H1 (cell line): ENCODE measurements at regions not wholly inside any gene's neighbourhood (a gene's known extent, or its start where the extent isn't known, plus 50 kb on each side); places are given as distances from the start of the nearest gene placed in this dataset.

Experiments
- CTCF ChIA-PET: fragments of 300-600 bp; sonication (Branson Sonifier 250); formaldehyde crosslinking; loops from one replicate; lab custom pipeline; 2021; ENCODE audit not compliant: partially characterized antibody; lab: Charles Lee
- POLR2A ChIA-PET: fragments of 300-600 bp; sonication (Branson Sonifier 250); formaldehyde crosslinking; loops from one replicate; lab custom pipeline; 2021; ENCODE audit warnings: inconsistent platforms; ENCODE audit not compliant: partially characterized antibody; lab: Charles Lee
- DNase-seq, 2 experiments: peaks; one replicate each; pipeline versions ENCODE4 v3.0.0 to v3.0.0-alpha.2; 2010 to 2022; ENCODE audit warnings: low spot score in 2 of 2, low read depth in 1 of 2, mixed read lengths in 1 of 2
- FAIRE-seq: peaks from 2 replicates; lab custom pipeline; 2011; peaks lifted over from hg19 to GRCh38; lab: Jason Lieb, UNC
- H2AFZ ChIP-seq: 2 replicates; pipeline ENCODE4 v1.8.1; 2012; ENCODE audit warnings: low read length, inconsistent platforms
- H2AK5ac ChIP-seq: 2 replicates; pipeline ENCODE4 v1.6.1; 2013; ENCODE audit warnings: low read depth, low read length
- H2BK120ac ChIP-seq: replicated peaks from 2 replicates; pipeline ENCODE3; 2013; ENCODE audit warnings: low read depth, low read length, inconsistent platforms
- H2BK12ac ChIP-seq: 2 replicates; pipeline ENCODE4 v1.6.1; 2013; ENCODE audit warnings: low read depth, low read length
- H2BK15ac ChIP-seq: 2 replicates; pipeline ENCODE4 v1.6.1; 2013; ENCODE audit warnings: low read length
- H2BK20ac ChIP-seq: 2 replicates; pipeline ENCODE4 v1.6.1; 2013; ENCODE audit warnings: low read length
- H2BK5ac ChIP-seq: 2 replicates; pipeline ENCODE4 v1.6.1; 2013; ENCODE audit warnings: low read depth, low read length
- H3K14ac ChIP-seq: 2 replicates; pipeline ENCODE4 v1.6.1; 2013; ENCODE audit warnings: inconsistent platforms; ENCODE audit not compliant: insufficient read length
- H3K18ac ChIP-seq: 2 replicates; pipeline ENCODE4 v1.6.1; 2013; ENCODE audit warnings: low read length; ENCODE audit errors: extremely low read depth
- H3K23ac ChIP-seq: 2 replicates; pipeline ENCODE4 v1.6.1; 2013; ENCODE audit warnings: inconsistent platforms; ENCODE audit not compliant: insufficient read length
- H3K23me2 ChIP-seq: 2 replicates; pipeline ENCODE4 v1.6.1; 2013; ENCODE audit warnings: low read depth, low read length
- H3K27ac ChIP-seq: 2 replicates; pipeline ENCODE4 v1.6.1; 2011; ENCODE audit warnings: low read depth, low read length, inconsistent platforms
- H3K27me3 ChIP-seq, 4 experiments: replicated peaks in 1 of 4; 1 replicate in 1 of 4; 2 replicates in 3 of 4; pipeline versions ENCODE4 v1.6.1 to v1.8.1; 2011 to 2013; ENCODE audit warnings: low read length in 3 of 4, mild to moderate bottlenecking in 3 of 4, inconsistent platforms in 2 of 4, mixed read lengths in 2 of 4, moderate library complexity in 1 of 4; ENCODE audit not compliant: control insufficient read depth in 3 of 4, insufficient read depth in 3 of 4; ENCODE audit errors: extremely low read depth in 1 of 4
- H3K36me3 ChIP-seq, 4 experiments: 2 replicates each; pipeline versions ENCODE4 v1.6.1 to v1.8.1; 2011 to 2013; ENCODE audit warnings: mild to moderate bottlenecking in 4 of 4, low read length in 3 of 4, moderate library complexity in 2 of 4, control low read depth in 1 of 4, inconsistent platforms in 1 of 4; ENCODE audit not compliant: insufficient read depth in 4 of 4, control insufficient read depth in 2 of 4
- H3K4ac ChIP-seq: replicated peaks from 2 replicates; pipeline ENCODE3; 2013; ENCODE audit warnings: low read length, low read depth, mixed read lengths, inconsistent platforms; ENCODE audit not compliant: insufficient read length
- H3K4me1 ChIP-seq, 4 experiments: replicated peaks in 1 of 4; 1 replicate in 1 of 4; 2 replicates in 3 of 4; pipeline versions ENCODE4 v1.6.1 to v1.8.1; 2011 to 2013; ENCODE audit warnings: low read length in 3 of 4, inconsistent platforms in 2 of 4, mixed read lengths in 1 of 4; ENCODE audit not compliant: insufficient read depth in 4 of 4, control insufficient read depth in 3 of 4
- H3K4me2 ChIP-seq, 2 experiments: 2 replicates each; pipeline versions ENCODE4 v1.6.1 to v1.8.1; 2011 to 2013; ENCODE audit warnings: low read depth in 2 of 2, low read length in 2 of 2, control low read depth in 1 of 2, inconsistent platforms in 1 of 2, mild to moderate bottlenecking in 1 of 2; ENCODE audit not compliant: insufficient read depth in 1 of 2
- H3K4me3 ChIP-seq, 4 experiments: fragments of 200-600, 300-600 bp in 1 of 4; sonication (generic), shearing (Covaris generic), sonication (Bioruptor Twin) in 1 of 4; 2 replicates each; pipeline versions ENCODE4 v1.5.1 to v1.8.1; 2011 to 2016; ENCODE audit warnings: low read length in 4 of 4, low read depth in 3 of 4, control low read depth in 2 of 4, inconsistent platforms in 2 of 4, mild to moderate bottlenecking in 2 of 4, mixed read lengths in 1 of 4, moderate library complexity in 1 of 4; ENCODE audit not compliant: insufficient read depth in 2 of 4; ENCODE audit errors: extremely low read depth in 1 of 4
- H3K56ac ChIP-seq: replicated peaks from 2 replicates; pipeline ENCODE3; 2013; ENCODE audit warnings: low read depth, mild to moderate bottlenecking, mixed read lengths, low read length, inconsistent platforms; ENCODE audit not compliant: insufficient read length
- H3K79me1 ChIP-seq: 2 replicates; pipeline ENCODE4 v1.6.1; 2013; ENCODE audit warnings: low read depth, low read length, control low read depth
- H3K79me2 ChIP-seq, 2 experiments: 2 replicates each; pipeline versions ENCODE4 v1.6.1 to v1.8.1; 2012 to 2013; ENCODE audit warnings: low read length in 2 of 2, mild to moderate bottlenecking in 2 of 2, inconsistent platforms in 1 of 2; ENCODE audit not compliant: insufficient read depth in 2 of 2, control insufficient read depth in 1 of 2
- H3K9ac ChIP-seq, 4 experiments: replicated peaks in 1 of 4; 1 replicate in 1 of 4; 2 replicates in 3 of 4; pipeline versions ENCODE4 v1.6.1 to v1.8.1; 2011 to 2013; ENCODE audit warnings: low read depth in 3 of 4, low read length in 3 of 4, control low read depth in 2 of 4, mild to moderate bottlenecking in 2 of 4, moderate library complexity in 2 of 4, inconsistent platforms in 1 of 4; ENCODE audit errors: extremely low read depth in 1 of 4
- H3K9me3 ChIP-seq, 2 experiments: 2 replicates each; pipeline versions ENCODE4 v1.6.1 to v1.8.1; 2012 to 2013; ENCODE audit warnings: mild to moderate bottlenecking in 2 of 2, moderate library complexity in 2 of 2, control low read depth in 1 of 2, inconsistent platforms in 1 of 2, low read depth in 1 of 2, low read length in 1 of 2, mixed read lengths in 1 of 2; ENCODE audit not compliant: insufficient read depth in 2 of 2
- H4K20me1 ChIP-seq, 2 experiments: replicated peaks in 1 of 2; 2 replicates each; pipeline versions ENCODE3 to v1.8.1; 2011 to 2013; ENCODE audit warnings: inconsistent platforms in 2 of 2, low read length in 2 of 2, mild to moderate bottlenecking in 1 of 2; ENCODE audit not compliant: insufficient read depth in 2 of 2, control insufficient read depth in 1 of 2
- H4K5ac ChIP-seq: 2 replicates; pipeline ENCODE4 v1.6.1; 2013; ENCODE audit warnings: low read length, low read depth, mixed read lengths, inconsistent platforms; ENCODE audit not compliant: insufficient read length
- H4K8ac ChIP-seq: 2 replicates; pipeline ENCODE4 v1.8.0; 2013; ENCODE audit warnings: mild to moderate bottlenecking, moderate library complexity, low read length, inconsistent platforms; ENCODE audit not compliant: insufficient read depth; ENCODE audit errors: extremely low read depth
- H4K91ac ChIP-seq: replicated peaks from 2 replicates; pipeline ENCODE3; 2013; ENCODE audit warnings: low read length, mixed read lengths, inconsistent platforms; ENCODE audit not compliant: insufficient read length
- CBX5 ChIP-seq: fragments of 300-800, 300-1000 bp; sonication (generic); IDR thresholded peaks from 2 replicates; pipeline ENCODE4 v1.7.1; 2016; ENCODE audit warnings: antibody characterized with exemption, low read length, low read depth
- CHD1 ChIP-seq: IDR thresholded peaks from 2 replicates; pipeline ENCODE4 v1.6.1; 2012; ENCODE audit warnings: low read depth, low read length, improper control_type of control experiment
- RBBP5 ChIP-seq: IDR thresholded peaks from 2 replicates; pipeline ENCODE4 v1.7.1; 2012; ENCODE audit warnings: low read depth, mild to moderate bottlenecking, inconsistent platforms, low read length, moderate library complexity, borderline replicate concordance
- SAP30 ChIP-seq: fragments of 300-600 bp; sonication (generic); IDR thresholded peaks from 2 replicates; pipeline ENCODE4 v1.7.1; 2012; ENCODE audit warnings: low read length, moderate library complexity, mild to moderate bottlenecking, inconsistent platforms; ENCODE audit not compliant: insufficient read depth, insufficient replicate concordance
- TCF12 ChIP-seq: IDR thresholded peaks from 2 replicates; pipeline ENCODE4 v1.6.1; 2011; ENCODE audit warnings: low read depth, mild to moderate bottlenecking, low read length
- TEAD4 ChIP-seq: IDR thresholded peaks from 2 replicates; pipeline ENCODE4 v1.6.1; 2012; ENCODE audit warnings: low read depth, low read length, inconsistent platforms, mixed read lengths

- TF ChIP-seq SAP30: no peak
These were observed 56.6 kb upstream of the TIPARP start (continued) for GRCh38 chr3:156617781-156618180.

GRCh38 chr3:156617145-156617544, 57.2 kb upstream of the TIPARP start:
- H3K9ac ChIP-seq: no peak overlapping the region
- no peaks in the 10 kb centered on the region for H3K27me3 ChIP-seq
- FAIRE-seq (no peak), DNase-seq (no peak)
- no peaks in the 10 kb centered on the region for H3K36me3 ChIP-seq
- POLR2A ChIA-PET: no interaction called here
- H2BK5ac ChIP-seq: no peak overlapping the region
- H3K4me3 ChIP-seq: no peak overlapping the region
- no peak overlapping the region for H2AK5ac ChIP-seq
- no peak overlapping the region for H2BK15ac ChIP-seq
- H3K4me1 ChIP-seq: no peaks in the 10 kb centered on the region; a peak in 1 of 7 replicates
- H3K23me2 ChIP-seq: no peaks in the 10 kb centered on the region
- no peak overlapping the region for H3K56ac ChIP-seq
- H2BK12ac ChIP-seq: no peak overlapping the region
- H4K20me1 ChIP-seq: no peaks in the 10 kb centered on the region
- no peak overlapping the region for H3K14ac ChIP-seq
- no peak overlapping the region for H3K27ac ChIP-seq
- H3K18ac ChIP-seq: no peak overlapping the region
- no peak overlapping the region for H2BK120ac ChIP-seq
- H4K91ac ChIP-seq: no peak overlapping the region
- CTCF ChIA-PET: interaction anchor here (4.0 kb wide), 1 partner anchor 18 kb away, joined by 19 read pairs; no protein-coding TSS in a partner anchor
- H3K23ac ChIP-seq: no peak overlapping the region
- H3K9me3 ChIP-seq: no peaks in the 10 kb centered on the region; a peak in 1 of 4 replicates
- H2AFZ ChIP-seq: no peak overlapping the region
- H3K4me2 ChIP-seq: no peak overlapping the region
- no peaks in the 10 kb centered on the region for H3K79me1 ChIP-seq
- TF ChIP-seq TEAD4: no peak
- TF ChIP-seq RBBP5: no peak
- TF ChIP-seq TCF12: no peak
- no peak for TF ChIP-seq CHD1
- no peak for TF ChIP-seq CBX5
- no peak overlapping the region for H3K4ac ChIP-seq
- no peak overlapping the region for H4K5ac ChIP-seq
- no peaks in the 10 kb centered on the region for H3K79me2 ChIP-seq
- H4K8ac ChIP-seq: no peak overlapping the region
- H2BK20ac ChIP-seq: no peak overlapping the region
